DMS 273 treated with DMSO at 0.1 percent for 48 hours (cell line): ENCODE measurements at regions not wholly inside any gene's neighbourhood (a gene's known extent, or its start where the extent isn't known, plus 50 kb on each side); places are given as distances from the start of the nearest gene placed in this dataset.

ENCODE experiments used
- DNase-seq: peaks from one replicate; lab custom pipeline; 2025; lab: John Stamatoyannopoulos, UW

- no peak for DNase-seq
Observed at GRCh38 chr6:169906688-169907418, 155.4 kb downstream of the ERMARD start.

DNA sequence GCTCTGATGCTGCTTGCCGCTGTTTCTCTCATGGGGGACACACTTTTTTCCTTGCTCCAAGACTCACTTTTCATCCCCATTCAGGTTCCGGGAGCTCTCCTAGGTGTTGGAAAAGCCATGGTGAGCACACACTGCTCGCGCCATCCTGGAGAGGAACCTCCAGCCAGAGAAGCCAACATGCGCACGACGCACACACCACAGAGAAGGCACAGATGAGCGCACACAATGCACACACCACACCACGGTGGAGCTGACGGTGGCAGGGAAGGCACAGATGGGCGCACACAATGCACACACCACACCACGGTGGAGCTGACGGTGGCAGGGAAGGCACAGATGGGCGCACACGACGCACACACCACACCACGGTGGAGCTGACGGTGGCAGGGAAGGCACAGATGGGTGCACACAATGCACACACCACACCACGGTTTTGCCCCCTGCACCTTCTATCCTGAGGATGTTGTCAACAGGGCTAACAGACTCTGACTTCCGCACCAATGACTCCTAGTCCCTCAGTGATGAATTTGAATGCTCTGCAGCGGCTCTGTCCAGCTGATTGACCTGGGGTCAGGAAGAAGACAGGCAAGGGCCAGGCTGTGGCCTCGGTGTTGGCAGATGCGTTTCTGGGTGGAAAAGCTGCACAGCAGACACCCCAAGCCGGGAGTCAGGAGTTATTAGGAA is 154.7 kb downstream of the ERMARD start:
- no peak for DNase-seq

DNA sequence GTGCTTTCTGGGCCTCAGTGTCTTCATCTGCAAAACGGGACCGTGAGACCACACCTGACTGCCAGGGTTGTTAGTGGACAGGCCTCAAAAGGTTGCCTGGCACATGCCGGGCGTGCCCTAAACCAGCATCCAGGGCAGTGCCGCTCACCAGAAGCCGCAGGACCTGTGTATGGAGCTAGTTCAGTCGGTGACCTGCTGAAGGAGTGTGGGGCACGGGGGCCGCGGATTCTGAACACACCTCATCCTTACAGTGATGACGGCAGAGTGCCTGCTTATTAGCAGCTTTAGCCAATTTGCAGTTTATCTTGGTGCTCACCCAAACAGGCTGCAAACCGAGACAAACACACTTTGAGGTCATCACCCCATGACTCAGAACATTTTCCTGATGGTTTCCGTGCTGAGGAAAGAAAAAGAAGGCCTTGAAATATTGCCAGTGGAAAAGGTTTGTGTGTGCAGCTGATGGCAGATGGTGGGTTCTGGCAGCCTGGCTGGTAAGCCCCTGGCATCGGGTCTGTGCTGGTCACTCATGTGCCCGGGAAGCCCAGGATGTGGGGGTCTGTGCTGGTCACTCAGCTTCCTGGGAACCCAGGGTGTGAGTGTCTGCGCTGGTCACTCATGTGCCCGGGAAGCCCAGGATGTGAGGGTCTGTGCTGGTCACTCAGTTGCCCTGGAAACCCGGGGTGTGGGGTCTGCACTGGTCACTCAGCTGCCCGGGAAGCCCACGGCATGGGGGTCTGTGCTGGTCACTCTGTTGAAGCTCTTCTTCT is 153.8 kb downstream of the ERMARD start:
- DNase-seq, result no peak

DNA sequence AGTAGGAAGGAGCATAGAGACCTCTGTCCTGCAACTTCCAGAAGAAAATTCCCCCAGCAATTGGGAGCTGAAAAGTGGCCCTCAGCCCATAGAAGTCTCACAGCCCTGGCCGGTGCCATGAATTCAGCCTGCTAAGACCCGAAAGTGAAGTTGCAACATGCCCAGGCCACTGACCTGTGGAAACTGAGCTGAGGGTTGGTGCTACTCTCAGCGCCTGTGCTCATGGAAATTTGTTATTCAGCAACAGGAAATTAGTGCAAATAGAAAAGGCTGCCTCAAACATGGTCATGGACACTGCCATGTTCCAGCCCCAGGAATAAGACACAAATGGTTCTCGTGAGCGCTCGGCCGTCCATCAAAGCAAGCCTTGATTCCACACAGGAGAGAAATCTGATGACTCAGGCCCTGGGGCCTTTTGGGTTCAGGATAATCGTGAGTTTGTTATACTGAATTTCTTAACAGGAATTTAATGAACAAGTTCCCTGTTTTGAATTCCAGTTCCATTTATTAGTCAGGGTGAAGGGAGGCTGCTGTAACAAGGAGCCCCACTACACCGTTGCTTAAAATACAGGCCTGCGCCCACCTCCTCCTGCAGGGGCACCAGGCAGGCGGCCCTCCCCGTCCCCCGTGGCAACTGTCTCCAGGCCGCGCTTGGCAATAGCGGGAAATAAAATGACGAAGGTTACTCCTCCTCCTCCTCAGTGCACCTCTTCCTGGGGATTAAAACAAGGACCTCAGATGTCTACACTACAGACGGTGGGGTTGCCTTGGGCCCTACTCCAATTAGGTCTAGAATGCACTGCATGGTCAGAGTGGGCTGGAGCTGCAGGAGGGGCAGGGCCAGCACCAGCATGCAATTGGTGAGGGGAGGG is 152.9 kb downstream of the ERMARD start:
- DNase-seq, result no peak

DNA sequence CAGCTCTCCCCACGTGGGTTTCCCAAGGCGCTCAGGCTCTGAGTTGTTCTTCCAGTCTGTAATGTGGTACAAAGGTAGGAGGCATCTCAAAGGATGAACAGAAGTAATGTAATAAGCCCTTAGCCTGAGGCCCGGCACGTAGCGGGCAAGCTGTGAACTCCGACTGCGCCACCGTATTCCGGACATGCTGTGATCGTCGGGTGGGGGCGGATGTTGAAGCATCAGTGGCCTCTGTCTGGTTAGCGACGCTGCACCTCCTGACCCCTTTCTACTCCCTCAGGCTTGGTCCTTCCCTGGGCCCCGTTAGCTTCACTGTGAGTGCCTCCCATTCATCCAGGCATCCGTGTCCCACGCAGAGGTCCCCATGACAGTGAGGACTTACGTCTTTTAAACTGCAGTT is 151.7 kb downstream of the ERMARD start:
- no peak for DNase-seq

- no peak for DNase-seq
Observed at GRCh38 chr6:169902604-169903003, 151.2 kb downstream of the ERMARD start.

- no peak for DNase-seq
Observed at GRCh38 chr6:169902070-169902469, 150.6 kb downstream of the ERMARD start.

GRCh38 chr6:169899481-169900145 is 148.2 kb downstream of the ERMARD start:
- no peak for DNase-seq

- no peak for DNase-seq
Observed at GRCh38 chr6:169898788-169899480, 147.5 kb downstream of the ERMARD start.

DNA sequence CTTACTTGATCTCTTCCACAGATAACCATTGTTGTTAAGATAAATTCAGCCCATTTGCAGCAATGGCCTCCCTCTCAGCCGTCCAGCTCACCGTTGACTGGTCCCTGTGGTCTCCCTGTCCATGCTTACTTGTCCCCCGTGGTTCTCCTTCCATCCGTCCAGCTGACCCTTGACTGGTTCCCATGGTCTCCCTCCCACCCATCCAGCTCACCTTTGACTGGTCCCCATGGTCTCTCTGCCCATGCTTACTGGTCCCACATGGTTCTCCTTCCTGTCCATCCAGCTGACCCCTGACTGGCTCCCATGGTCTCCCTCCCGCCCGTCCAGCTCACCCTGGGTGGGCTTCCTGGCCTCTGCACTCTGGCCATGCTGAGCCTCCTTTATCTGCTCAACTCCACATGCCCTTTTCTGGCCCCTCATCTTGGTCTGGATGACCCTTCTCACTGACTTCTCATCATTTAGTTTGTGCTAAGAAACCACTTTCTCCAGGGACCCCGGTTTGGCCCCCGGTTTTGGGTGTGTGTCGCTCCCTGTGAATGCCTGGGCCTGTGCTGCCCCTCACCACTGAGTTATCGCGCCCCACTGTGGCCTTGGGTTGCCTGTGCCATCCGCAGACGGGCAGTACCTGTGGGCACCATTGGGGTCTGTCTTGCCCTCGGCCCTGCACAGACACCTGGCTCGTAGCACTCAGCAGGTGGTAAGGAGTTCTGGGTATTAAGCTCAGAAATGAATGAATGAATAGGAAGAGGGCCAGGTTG is 146.4 kb downstream of the ERMARD start:
- DNase-seq, result no peak

DNA sequence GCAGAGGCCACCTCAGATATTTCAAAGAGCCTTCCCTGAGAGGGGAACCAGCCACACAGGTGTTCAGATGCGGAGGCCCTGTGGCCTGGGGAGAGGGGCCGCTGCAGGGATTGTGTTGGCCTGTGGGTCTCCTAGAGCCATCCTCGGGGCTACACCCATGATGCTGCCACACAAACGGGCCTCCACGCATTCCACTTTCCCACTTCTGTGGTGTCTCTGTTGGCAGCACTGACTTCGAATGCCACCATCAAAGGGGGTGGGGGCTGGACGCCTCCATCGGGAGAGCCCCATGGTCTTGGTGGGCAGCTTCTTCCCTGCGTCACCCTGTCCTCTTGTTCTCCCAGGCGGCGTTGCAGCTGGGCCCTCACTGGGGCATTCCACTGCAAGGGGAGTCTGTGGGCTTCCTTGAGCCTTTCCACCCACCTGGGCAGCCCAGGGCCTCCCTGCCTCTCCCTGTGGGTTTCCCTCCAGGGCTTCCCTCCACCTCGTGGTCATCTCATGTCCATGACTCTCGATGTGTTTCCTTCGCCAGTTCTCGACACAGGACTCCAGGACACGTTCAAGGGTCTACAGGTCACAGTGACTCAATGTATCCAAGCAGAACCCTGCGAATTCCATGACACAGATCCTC is 145.5 kb downstream of the ERMARD start:
- no peak for DNase-seq

DNA sequence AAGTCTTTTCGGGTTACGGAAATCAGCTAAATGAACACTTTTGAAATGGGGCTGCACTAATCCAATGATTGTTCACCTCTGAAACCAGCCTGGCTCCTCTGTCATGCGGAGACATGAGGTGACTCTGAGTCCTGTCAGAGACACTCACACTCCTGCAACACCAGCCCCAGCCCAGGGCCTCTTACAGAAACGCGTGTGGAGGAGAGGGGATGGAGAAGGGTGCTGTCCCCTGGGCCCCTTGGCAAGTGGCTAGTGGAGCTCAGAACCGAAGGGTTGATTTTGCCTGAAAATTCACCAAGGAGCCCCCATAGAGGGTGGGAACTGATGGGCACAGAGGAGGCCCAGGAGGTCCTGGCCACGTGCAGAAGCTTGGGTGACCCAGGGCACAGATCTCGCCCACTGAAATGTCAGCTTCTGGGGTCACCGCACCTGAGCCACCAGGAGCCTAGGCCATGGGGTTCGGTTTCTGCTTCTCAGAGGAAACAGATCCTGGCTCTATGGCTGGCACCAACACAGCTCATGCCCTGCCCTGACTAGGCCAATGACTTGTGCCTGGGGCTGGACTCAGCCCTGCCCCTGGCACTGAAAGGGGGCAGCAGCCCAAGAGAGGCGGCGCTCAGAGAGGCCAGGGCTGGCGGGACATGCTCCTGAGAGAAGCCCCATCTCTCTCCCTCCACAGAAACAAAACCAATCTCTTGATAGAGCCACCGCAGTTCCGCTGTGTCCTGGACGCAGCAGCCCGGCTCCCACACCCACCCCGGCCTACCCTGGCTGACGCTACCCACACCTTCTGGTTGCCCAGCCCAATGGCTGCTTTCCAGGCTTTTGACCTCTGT is 144.7 kb downstream of the ERMARD start:
- no peak for DNase-seq

DNA sequence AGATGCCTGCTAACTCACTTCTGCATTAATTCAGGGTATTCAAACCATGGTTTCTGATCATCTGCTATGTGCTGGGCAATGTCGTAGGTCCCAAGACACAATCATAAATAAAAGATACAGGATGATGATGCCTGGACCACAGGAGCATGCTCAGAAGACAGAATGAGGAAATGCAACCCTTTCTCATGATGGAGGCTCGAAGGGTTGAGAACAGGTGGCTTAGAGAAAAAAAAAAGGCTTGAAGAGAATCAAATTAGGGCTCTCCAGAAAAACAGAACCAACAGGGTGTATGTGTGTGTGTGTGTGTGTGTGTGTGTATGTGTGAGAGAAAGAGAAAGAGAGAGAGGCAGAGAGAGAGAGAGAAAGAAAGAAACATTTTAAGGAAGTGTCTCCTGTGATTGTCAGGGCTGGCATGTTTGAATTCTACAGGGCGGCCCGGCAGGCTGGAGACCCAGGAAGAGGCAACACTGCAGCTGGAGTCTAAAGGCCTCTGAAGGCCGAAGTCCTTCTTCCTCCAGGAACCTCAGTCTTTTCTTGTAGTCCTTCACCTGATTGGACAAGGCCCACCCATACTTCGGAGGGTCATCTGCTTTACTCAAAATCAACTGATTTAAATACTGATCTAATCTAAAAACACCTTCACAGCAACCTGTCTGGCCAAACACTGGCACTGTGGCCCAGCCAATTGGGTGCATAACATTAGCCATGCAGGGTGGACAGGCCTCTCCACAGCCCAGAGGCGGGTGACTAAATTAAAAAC is 143.8 kb downstream of the ERMARD start:
- no peak for DNase-seq

DNA sequence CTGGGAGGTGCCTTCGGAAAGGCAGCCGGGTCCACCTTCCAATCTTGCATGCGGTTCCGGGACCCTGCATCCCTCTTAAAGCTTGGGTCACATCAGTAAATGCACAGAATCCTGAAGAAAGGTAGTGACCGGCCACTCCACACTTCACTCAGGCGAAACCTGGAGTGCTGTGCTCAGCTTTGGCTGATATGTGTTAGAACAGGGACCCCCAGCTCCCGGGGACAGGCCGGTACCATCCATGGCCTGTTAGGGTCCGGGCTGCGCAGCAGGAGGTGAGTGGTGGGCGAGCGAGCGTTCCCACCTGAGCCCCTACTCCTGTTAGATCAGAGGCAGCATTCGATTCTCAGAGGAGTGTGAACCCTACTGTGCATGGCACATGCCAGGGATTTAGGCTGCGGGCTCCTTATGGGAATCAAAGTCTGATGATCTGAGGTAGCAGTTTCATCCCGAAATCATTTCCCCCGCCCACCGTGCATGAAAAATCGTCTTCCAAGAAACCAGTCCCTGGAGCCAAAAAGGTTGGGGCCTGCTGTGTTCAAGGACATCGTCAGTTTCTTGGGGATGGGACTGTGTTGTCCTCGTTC is 143.0 kb downstream of the ERMARD start:
- no peak for DNase-seq

GRCh38 chr6:169893624-169894023 is 142.2 kb downstream of the ERMARD start:
- DNase-seq, result no peak

DNA sequence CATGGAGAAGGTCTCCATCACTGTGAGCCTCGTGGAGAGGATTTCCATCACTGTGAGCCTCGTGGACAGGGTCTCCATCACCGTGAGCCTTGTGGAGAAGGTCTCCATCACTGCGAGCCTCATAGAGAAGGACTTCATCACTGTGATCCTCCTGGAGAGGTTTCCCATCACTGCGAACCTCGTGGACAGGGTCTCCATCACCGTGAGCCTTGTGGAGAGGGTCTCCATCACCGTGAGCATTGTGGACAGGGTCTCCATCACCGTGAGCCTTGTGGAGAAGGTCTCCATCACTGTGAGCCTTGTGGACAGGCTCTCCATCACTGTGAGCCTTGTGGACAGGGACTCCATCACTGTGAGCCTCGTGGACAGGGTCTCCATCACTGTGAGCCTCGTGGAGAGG is 140.4 kb downstream of the ERMARD start:
- no peak for DNase-seq

- no peak for DNase-seq
Observed at GRCh38 chr6:169891421-169891820, 140.0 kb downstream of the ERMARD start.

DNA sequence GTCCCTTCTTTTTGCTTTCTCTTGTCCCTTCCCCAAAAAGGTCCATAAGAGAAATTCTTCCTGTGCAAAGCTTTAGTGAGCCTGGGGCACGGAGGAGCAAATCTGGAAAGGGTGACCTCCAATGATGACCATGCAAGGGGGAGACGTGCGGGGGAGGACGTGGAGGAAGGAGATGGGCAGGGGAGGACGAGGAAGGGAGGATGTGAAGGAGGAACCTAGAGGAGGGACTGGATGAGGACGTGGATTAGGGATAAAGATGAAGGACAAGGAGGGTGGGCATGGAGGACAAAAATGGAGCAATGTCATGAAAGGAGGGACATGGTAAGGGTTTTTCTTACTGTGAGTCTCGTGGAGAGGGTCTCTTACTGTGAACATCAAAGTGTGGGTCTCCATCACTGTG is 139.5 kb downstream of the ERMARD start:
- no peak for DNase-seq
